HG03045 (cell line): ENCODE measurements at regions not wholly inside any gene's neighbourhood (a gene's known extent, or its start where the extent isn't known, plus 50 kb on each side); places are given as distances from the start of the nearest gene placed in this dataset.

Experiments
- ATAC-seq: cut with Tn5 transposase; IDR thresholded peaks from one replicate; pipeline ENCODE4 v1.9.1; 2021; ENCODE audit warnings: mild to moderate bottlenecking, moderate library complexity; ENCODE audit not compliant: unreplicated experiment

GRCh38 chr5:174425271-174425963 is 299.0 kb upstream of the MSX2 start:
- no peak for ATAC-seq

- no peak for ATAC-seq
These were observed 298.5 kb upstream of the MSX2 start for GRCh38 chr5:174425964-174426290.

- ATAC-seq: no peak
These were observed 298.0 kb upstream of the MSX2 start for GRCh38 chr5:174426388-174426787.

DNA sequence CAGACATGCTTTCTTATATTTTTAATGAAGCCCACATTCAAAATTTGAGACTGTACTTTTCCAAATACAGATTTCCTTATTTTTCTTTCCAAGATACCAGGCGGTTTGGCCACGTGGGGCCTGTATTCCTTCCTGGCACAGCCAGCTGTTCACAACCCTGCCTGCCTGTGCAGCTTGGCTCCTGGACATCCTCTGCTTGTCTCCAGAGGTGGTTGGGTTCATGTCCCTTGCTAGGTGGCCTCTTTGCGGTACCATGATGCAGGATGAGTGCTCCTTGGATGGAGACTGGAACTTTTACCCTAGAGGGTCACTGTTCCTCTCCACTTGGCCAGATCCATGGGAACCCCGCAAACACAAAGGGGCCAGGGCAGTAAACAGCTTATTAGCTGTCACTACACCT is 297.5 kb upstream of the MSX2 start:
- no peak for ATAC-seq

- no peak for ATAC-seq
These were observed 297.1 kb upstream of the MSX2 start for GRCh38 chr5:174427304-174427703.

DNA sequence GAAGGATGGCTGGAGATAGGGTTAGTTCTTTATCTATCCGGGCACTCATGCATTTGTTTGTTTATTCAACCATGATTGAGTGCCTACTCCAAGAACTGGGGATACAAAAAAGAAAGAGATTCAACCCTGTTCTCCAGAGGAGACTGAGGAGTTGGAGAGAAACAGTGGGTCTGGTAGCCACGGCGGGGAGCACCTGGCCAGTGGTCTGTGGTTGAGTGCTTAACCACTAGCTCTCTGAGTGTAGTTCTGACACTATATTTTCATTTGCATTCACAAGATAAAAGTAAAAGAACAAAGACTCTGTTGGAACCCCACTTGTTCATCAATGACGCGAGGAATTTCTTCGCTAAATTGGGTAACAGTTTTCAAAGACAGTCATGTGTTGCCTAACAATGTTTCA is 295.5 kb upstream of the MSX2 start:
- no peak for ATAC-seq

- ATAC-seq: no peak
These were observed 293.4 kb upstream of the MSX2 start for GRCh38 chr5:174430940-174431339.

DNA sequence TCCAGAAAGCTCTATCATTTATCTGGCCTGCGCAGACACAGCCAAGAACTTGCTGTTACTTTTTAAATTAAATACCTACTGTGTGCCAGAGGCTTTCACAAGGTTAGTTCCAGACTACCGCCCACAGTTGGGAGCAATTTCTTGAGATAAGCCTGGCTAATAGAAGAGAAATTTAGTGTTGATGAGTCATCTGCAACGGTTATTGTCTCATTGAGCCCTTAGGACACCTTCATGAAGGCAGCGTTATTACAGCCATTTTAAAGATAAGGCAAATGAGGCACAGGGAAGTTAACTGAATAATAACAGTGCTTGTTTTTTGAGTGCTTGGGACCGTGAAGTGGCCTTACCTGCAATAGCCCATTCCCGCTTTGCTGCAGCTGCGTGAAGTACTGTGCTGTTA is 292.9 kb upstream of the MSX2 start:
- ATAC-seq: no peak

DNA sequence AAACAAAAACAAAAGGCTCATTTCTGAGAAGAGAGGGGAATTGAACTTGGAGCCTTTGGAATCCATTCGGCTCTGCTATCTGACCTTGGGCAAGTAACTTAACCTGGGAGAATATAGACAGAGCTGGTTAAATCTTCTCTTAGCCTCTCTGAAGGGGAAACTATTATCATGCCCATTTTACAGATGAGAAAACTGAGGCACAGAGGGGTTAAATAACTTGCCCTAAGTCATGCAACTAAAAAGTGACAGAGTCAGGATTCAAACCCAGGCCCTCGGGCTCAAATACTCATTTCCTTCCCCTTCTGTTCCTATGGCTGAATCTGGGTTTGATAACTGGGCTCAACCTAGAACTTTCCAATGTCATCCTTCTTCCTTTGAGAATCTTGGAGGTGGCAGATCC is 291.3 kb upstream of the MSX2 start:
- ATAC-seq: no peak

- ATAC-seq: no peak
These were observed 287.6 kb upstream of the MSX2 start for GRCh38 chr5:174436750-174437149.

DNA sequence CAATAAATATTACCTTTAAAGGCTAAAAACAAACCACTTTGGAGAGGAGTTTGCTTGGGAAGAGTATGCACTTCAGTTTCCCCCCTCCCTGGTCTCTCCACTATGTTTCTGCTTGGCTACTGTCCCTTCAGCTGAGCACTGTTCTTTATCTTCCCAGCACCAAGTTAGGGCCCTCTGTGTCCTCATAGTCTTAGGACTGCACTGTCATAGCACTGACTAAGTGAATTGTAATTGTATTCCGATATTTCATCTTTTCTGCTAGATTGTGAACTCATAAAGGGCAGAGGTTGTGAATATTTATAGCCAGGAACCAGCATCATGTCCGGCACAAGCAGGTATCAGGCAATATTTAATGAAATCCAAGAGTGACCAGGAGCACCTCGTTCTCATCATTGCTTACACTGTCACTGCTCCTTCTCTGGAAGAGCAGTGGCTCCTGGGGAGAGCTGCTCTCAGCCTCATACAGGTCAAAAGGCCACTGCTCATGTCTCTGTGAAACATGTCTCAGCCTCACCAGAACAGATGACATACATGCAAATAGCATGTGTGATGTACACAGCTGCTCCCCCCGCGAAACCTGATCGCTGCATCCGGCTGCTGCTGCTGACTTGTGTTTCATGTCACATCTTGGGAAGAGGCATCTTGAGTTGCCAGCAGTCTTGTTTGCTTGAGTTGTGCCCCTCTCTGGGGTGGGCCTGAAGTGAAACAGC is 279.7 kb upstream of the MSX2 start:
- ATAC-seq: no peak

DNA sequence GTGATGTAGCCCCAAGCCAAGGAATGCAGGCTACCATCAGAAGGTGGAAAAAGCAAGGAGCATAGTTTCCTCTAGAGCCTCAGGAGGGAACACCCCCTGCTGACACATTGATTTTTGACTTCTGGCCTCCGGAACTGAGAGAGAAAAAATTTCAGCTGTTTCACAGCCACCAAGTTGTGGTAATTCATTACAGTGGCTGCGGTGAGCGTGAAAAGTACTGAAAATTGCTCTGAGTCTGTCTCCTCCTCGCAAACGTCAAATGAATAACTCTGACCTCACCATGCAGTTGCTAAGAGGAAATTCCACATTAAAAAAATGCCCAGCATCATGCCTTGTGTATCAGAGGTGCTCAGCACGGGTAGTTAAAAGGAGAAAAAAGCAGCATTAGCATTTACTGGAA is 277.9 kb upstream of the MSX2 start:
- ATAC-seq: no peak

- ATAC-seq: no peak
These were observed 277.4 kb upstream of the MSX2 start for GRCh38 chr5:174446988-174447387.

- no peak for ATAC-seq
These were observed 276.3 kb upstream of the MSX2 start for GRCh38 chr5:174448041-174448440.

DNA sequence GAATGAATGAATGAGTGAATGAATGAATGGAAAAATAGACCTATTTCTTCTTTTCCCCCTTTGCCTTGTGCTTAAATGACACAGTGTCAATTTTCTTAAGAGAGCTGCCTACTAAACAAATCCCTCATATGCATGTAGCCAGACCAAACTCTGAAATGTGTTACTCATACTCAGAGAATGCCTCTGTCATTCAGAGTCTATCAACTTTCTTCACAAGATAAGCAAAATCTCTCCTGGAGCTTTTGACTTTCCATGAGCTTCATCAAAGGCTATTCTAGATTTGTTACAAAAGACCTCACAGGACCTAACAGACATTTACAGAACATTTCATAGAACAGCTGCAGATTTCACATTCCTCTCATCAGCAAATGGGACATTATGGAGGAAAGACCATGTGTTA is 275.7 kb upstream of the MSX2 start:
- no peak for ATAC-seq

- ATAC-seq: no peak
These were observed 270.7 kb upstream of the MSX2 start for GRCh38 chr5:174453690-174454089.

- ATAC-seq: no peak
These were observed 269.9 kb upstream of the MSX2 start for GRCh38 chr5:174454464-174454863.

DNA sequence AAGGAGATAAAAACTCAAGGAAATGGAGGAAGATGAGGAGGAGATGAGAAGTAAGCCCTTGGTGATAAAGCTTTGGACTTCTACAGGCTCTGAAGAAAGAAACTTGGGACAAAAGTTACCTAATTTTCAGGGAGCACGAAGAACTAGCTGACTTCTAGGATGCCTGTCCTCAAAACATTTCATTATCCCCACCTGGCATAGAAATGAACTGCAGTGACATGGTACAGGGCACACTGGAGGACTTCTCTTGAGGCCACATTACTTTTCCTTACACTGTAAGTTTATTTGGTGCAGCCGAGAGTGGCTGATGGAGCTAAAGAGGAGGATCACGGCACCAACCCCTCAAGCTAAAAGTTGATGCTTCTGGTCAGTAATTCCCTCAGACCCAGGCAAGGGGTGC is 269.5 kb upstream of the MSX2 start:
- ATAC-seq: no peak

- ATAC-seq: no peak
These were observed 269.1 kb upstream of the MSX2 start for GRCh38 chr5:174455301-174455700.

DNA sequence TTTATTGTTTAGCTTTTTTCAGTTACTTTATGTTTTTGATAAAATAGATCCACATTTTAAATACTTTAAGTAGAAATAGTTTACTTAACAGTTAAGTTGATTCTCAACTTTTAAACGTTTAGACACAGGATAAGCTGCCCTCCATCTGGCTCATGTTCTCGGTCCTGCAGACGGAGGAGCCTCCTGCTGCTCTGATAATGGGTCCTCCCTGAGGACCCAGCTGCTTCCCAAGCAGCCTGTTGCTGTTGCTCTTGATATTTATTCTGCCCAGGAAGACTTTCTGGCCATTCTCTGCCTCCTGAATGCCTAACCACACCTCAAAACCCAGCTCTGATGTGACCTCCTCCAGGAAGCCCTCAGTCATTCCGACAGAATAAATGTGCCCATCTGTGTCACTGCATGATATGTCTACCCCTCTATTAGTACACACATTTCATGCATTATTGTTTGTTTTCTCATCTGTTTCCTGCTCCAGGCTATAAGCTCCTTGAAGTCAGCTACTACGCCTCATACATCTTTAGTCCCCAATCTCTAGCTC is 267.2 kb upstream of the MSX2 start:
- no peak for ATAC-seq

DNA sequence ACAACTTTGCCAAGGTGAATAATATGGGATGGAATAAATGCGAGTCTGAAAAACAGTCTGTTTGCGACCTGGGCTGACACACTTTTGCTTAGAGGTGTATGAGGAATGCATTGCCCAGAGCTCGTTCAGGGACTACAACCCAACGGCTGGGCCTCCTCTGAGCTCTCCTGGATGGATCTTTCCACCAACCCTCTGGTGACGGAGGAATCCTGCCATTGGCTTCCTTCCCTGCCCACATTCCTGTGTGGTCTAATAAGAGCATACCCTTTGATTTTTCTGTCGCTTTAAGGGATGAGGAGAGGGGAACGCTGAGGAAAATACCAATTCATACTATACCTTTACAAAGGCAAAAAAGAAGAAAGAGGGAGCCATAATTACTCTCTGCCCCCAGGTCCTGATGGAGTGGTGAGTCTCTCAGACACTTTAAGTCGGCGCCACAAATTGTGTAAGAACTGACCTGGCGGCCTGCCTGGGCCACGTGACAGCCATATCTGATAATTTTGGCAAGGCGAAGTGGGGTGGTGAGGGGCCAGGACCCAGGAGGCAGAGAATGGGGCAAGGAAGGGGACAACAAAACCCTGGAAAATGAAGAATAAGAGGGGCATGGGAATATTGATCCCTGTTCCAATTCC is 265.2 kb upstream of the MSX2 start:
- no peak for ATAC-seq

DNA sequence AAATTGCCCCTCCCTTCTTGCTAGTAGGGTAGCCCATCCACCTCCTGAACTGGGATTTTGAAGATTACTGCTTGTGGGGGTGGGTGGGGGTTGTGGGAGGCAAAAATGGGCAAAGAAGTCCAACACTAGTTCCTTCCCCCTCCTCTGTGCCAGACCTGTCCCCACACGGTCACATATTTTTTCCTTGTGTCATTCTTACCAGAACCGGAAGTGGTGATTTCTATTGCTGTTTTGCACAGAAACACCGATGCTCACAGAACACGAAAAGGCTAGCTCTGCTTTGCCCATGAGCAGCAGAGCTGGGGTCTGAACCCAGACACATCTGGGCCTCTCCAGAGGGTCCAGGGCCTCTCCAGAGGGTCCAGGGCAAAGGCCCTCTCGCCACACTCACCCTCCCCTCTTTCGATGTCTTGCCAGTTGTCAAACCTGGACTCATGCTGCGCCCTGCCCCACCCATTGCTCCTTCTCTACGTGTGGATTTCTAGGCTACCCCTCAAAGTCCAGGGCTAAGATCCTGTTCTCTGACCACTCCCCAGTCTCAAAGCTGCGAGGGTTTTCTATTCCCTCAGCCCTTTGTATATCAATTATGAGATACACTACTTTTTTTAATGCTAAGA is 264.4 kb upstream of the MSX2 start:
- ATAC-seq: no peak
